ENCODE measurements at regions not wholly inside any gene's neighbourhood (a gene's known extent, or its start where the extent isn't known, plus 50 kb on each side); places are given as distances from the start of the nearest gene placed in this dataset.
"Not testable (repeated sequence)": the region's sequence is repeated elsewhere in the genome, so short reads cannot be mapped to it uniquely, and the experiment has no call there.

DNA sequence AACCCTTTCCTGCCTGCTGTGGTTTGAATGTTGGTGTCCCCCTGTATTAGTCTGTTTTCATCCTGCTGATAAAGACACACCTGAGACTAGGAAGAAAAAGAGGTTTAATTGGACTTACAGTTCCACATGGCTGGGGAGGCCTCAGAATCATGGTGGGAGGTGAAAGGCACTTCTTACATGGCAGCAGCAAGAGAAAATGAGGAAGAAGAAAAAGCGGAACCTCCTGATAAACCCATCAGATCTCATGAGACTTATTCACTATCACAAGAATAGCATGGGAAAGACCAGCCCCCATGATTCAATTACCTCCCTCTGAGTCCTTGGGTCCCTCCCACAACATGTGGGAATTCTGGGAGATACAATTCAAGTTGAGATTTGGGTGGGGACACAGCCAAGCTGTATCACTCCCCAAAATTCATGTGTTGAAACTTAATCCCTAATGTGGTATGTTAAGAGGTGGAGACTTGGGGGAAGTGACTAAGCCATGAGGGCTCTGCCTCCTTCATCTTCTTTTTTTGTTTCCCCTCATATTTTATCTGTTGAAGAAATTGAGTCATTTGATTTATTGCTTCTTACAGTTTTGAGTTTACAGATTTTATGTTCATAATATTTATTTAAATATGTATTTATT lies 64.9 kb upstream of the SYNCRIP start:
- TF ChIP-seq, protein P1, sequence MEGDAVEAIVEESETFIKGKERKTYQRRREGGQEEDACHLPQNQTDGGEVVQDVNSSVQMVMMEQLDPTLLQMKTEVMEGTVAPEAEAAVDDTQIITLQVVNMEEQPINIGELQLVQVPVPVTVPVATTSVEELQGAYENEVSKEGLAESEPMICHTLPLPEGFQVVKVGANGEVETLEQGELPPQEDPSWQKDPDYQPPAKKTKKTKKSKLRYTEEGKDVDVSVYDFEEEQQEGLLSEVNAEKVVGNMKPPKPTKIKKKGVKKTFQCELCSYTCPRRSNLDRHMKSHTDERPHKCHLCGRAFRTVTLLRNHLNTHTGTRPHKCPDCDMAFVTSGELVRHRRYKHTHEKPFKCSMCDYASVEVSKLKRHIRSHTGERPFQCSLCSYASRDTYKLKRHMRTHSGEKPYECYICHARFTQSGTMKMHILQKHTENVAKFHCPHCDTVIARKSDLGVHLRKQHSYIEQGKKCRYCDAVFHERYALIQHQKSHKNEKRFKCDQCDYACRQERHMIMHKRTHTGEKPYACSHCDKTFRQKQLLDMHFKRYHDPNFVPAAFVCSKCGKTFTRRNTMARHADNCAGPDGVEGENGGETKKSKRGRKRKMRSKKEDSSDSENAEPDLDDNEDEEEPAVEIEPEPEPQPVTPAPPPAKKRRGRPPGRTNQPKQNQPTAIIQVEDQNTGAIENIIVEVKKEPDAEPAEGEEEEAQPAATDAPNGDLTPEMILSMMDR (IDR thresholded peaks at IDR 0.05) = not testable (repeated sequence)
- not testable (repeated sequence) for TF ChIP-seq POLR2A, POLR2AphosphoS5 (IDR thresholded peaks at IDR 0.05)

Measured in prostate gland (tissue), 2 donors.